H1 (cell line): ENCODE measurements at regions not wholly inside any gene's neighbourhood (a gene's known extent, or its start where the extent isn't known, plus 50 kb on each side); places are given as distances from the start of the nearest gene placed in this dataset.

Source experiments
- CBX8 ChIP-seq: fragments of 300-800, 300-1000 bp; sonication (generic); IDR thresholded peaks from 2 replicates; pipeline ENCODE4 v1.7.1; 2016; ENCODE audit warnings: low read depth, low read length, borderline replicate concordance
- CHD7 ChIP-seq: fragments of 300-600 bp; sonication (generic); IDR thresholded peaks from 2 replicates; pipeline ENCODE4 v1.7.1; 2012; ENCODE audit warnings: low read length, moderate library complexity, mild to moderate bottlenecking, inconsistent platforms; ENCODE audit not compliant: insufficient replicate concordance
- CTBP2 ChIP-seq: IDR thresholded peaks from 2 replicates; pipeline ENCODE4 v1.7.0; 2011; ENCODE audit warnings: borderline replicate concordance, mild to moderate bottlenecking, moderate library complexity, mixed read lengths, low read length; ENCODE audit not compliant: insufficient read depth, insufficient read length
- HDAC6 ChIP-seq: IDR thresholded peaks from one replicate; pipeline ENCODE4 v1.7.1; 2012; ENCODE audit warnings: low read depth, mild to moderate bottlenecking, inconsistent platforms, low read length, moderate library complexity
- MAFK ChIP-seq: IDR thresholded peaks from 2 replicates; pipeline ENCODE4 v1.6.1; 2012; ENCODE audit warnings: low read depth, mild to moderate bottlenecking, improper control_type of control experiment, low read length
- POLR2A ChIP-seq, 2 experiments: IDR thresholded peaks; 1 replicate in 1 of 2; 2 replicates in 1 of 2; pipeline ENCODE4 v1.6.1; 2011; ENCODE audit warnings: low read depth in 2 of 2, low read length in 2 of 2, mild to moderate bottlenecking in 2 of 2; ENCODE audit errors: control extremely low read depth in 1 of 2
- SIRT6 ChIP-seq: IDR thresholded peaks from one replicate; pipeline ENCODE4 v1.7.1; 2012; ENCODE audit warnings: low read length, inconsistent platforms
- TF ChIP-seq, protein P1 (sequence below): IDR thresholded peaks from 2 replicates; pipeline ENCODE4 v1.6.1; 2011; ENCODE audit warnings: low read length, improper control_type of control experiment

- TF ChIP-seq CHD7: no peak
- no peak for TF ChIP-seq CTBP2
- TF ChIP-seq, protein P1, sequence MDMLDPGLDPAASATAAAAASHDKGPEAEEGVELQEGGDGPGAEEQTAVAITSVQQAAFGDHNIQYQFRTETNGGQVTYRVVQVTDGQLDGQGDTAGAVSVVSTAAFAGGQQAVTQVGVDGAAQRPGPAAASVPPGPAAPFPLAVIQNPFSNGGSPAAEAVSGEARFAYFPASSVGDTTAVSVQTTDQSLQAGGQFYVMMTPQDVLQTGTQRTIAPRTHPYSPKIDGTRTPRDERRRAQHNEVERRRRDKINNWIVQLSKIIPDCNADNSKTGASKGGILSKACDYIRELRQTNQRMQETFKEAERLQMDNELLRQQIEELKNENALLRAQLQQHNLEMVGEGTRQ: no peak
- no peak for TF ChIP-seq HDAC6
- no peak for TF ChIP-seq MAFK
- TF ChIP-seq POLR2A (IDR thresholded peaks at IDR 0.05; ENCODE audit: control extremely low read depth in 1 of 2, low read depth in 2 of 2, low read length in 2 of 2): no peak
- no peak for TF ChIP-seq SIRT6
- no peak for TF ChIP-seq CBX8
These were observed 300.1 kb downstream of the NNT start (continued) for GRCh38 chr5:43903129-43903528.
